GM23248 (cell line): ENCODE measurements at regions not wholly inside any gene's neighbourhood (a gene's known extent, or its start where the extent isn't known, plus 50 kb on each side); places are given as distances from the start of the nearest gene placed in this dataset.

ENCODE experiments used
- DNase-seq: peaks from one replicate; pipeline ENCODE4 v3.0.0-alpha.2; 2015
- H2AFZ ChIP-seq: fragments of 200-600 bp; sonication (generic); 2 replicates; pipeline ENCODE4 v1.6.1; 2016; ENCODE audit warnings: antibody characterized with exemption
- H3F3A ChIP-seq: fragments of 200-600 bp; sonication (generic); 2 replicates; pipeline ENCODE4 v1.6.1; 2016; ENCODE audit warnings: mild to moderate bottlenecking, antibody characterized with exemption, mixed run types; ENCODE audit not compliant: insufficient read depth
- H3K27ac ChIP-seq: fragments of 200-600 bp; sonication (generic); 2 replicates; pipeline ENCODE4 v1.5.1; 2016; ENCODE audit warnings: mild to moderate bottlenecking
- H3K27me3 ChIP-seq: fragments of 200-600 bp; sonication (generic); replicated peaks from 2 replicates; pipeline ENCODE4 v1.6.1; 2016; ENCODE audit warnings: mild to moderate bottlenecking; ENCODE audit not compliant: insufficient read depth
- H3K36me3 ChIP-seq: fragments of 200-600 bp; sonication (generic); 2 replicates; pipeline ENCODE4 v1.6.1; 2016; ENCODE audit warnings: low read depth, mild to moderate bottlenecking
- H3K4me1 ChIP-seq: fragments of 200-600 bp; sonication (generic); 2 replicates; pipeline ENCODE4 v1.6.1; 2016; ENCODE audit warnings: mild to moderate bottlenecking; ENCODE audit not compliant: insufficient read depth
- H3K4me2 ChIP-seq: fragments of 200-600 bp; sonication (generic); one replicate; pipeline ENCODE4 v1.6.1; 2016; ENCODE audit warnings: mild to moderate bottlenecking; ENCODE audit not compliant: unreplicated experiment
- H3K4me3 ChIP-seq: fragments of 200-600 bp; sonication (generic); 2 replicates; pipeline ENCODE4 v1.5.1; 2016; ENCODE audit warnings: mild to moderate bottlenecking
- H3K79me2 ChIP-seq: fragments of 200-600 bp; sonication (generic); 2 replicates; pipeline ENCODE4 v1.6.1; 2016; ENCODE audit warnings: mild to moderate bottlenecking; ENCODE audit not compliant: insufficient read depth
- H3K9ac ChIP-seq: fragments of 200-600 bp; sonication (generic); 2 replicates; pipeline ENCODE4 v1.6.1; 2016; ENCODE audit warnings: mild to moderate bottlenecking
- H3K9me2 ChIP-seq: fragments of 200-600 bp; sonication (generic); 2 replicates; pipeline ENCODE4 v1.6.1; 2016; ENCODE audit warnings: mixed run types, mild to moderate bottlenecking, moderate library complexity; ENCODE audit not compliant: insufficient read depth
- H3K9me3 ChIP-seq: fragments of 200-600 bp; sonication (generic); one replicate; pipeline ENCODE4 v1.6.1; 2017; ENCODE audit warnings: low read depth
- H4K20me1 ChIP-seq: fragments of 200-600 bp; sonication (generic); 2 replicates; pipeline ENCODE4 v1.6.0; 2016; ENCODE audit not compliant: insufficient read depth
- EZH2 ChIP-seq: fragments of 200-600 bp; sonication (generic); IDR thresholded peaks from 2 replicates; pipeline ENCODE4 v1.6.1; 2018; ENCODE audit warnings: antibody characterized with exemption, mild to moderate bottlenecking; ENCODE audit not compliant: insufficient read depth, poor library complexity, severe bottlenecking
- EZH2phosphoT487 ChIP-seq: fragments of 200-600 bp; sonication (generic); IDR thresholded peaks from 2 replicates; pipeline ENCODE4 v1.6.1; 2018; ENCODE audit warnings: antibody characterized with exemption, moderate library complexity, mild to moderate bottlenecking, low read depth; ENCODE audit not compliant: insufficient read depth
- WGBS, 2 experiments: methylation state at CpG; one replicate each; pipeline ENCODE4 v1.1.6; 2015 to 2017; ENCODE audit warnings: low lambda C conversion rate in 2 of 2, low coverage in 1 of 2; ENCODE audit errors: missing lambda C conversion rate in 2 of 2; 5-methylcytosine and 5-hydroxymethylcytosine counted together
- in situ Hi-C: fragments of 300-500 bp; cut with MboI; formaldehyde crosslinking; loops from 2 replicates; pipeline ENCODE4 v1.15.0; 2020

- no peaks in the 10 kb centered on the region for H3K9me3 ChIP-seq
- WGBS, 2 experiments: 37 to 44% methylated on average over 5 of the region's 5 CpGs
- H3K4me3 ChIP-seq: no peak overlapping the region
- H3K4me1 ChIP-seq: peaks cover 55% of the 10 kb centered on the region
- H3K79me2 ChIP-seq: no peaks in the 10 kb centered on the region
- TF ChIP-seq EZH2: no peak
- no peak for TF ChIP-seq EZH2phosphoT487
- DNase-seq: peak; percentile 40
- no peak overlapping the region; the same call in 1 of the 2 replicates for H3K9ac ChIP-seq
- in situ Hi-C loops: no loop called here
- H3K9me2 ChIP-seq: no peaks in the 10 kb centered on the region; the same call in 1 of the 2 replicates
- H3K27me3 ChIP-seq: no peaks in the 10 kb centered on the region
- H3K4me2 ChIP-seq: no peak overlapping the region
- H3K27ac ChIP-seq: no peak overlapping the region
- peaks cover 36% of the 10 kb centered on the region for H3F3A ChIP-seq
- no peaks in the 10 kb centered on the region for H4K20me1 ChIP-seq
- no peaks in the 10 kb centered on the region for H3K36me3 ChIP-seq
- H2AFZ ChIP-seq: peak overlapping the region; percentile 64
Measured at GRCh38 chr5:73264631-73265030, 91.6 kb downstream of the TMEM174 start.

- H3K4me3 ChIP-seq: no peak overlapping the region
- DNase-seq: peak; percentile 68
Measured at GRCh38 chr5:73263001-73263710, 90.2 kb downstream of the TMEM174 start.

GRCh38 chr5:73256862-73257261 lies 83.9 kb downstream of the TMEM174 start:
- H3K79me2 ChIP-seq: no peaks in the 10 kb centered on the region
- 44 to 50% methylated on average over 1 of the region's 1 CpG for WGBS, 2 experiments

More at GRCh38 chr5:73263001-73263710, 90.2 kb downstream of the TMEM174 start:
- Histone ChIP-seq H3K9ac (no peak overlapping the region), H3K27me3 (no peaks in the 10 kb centered on the region), H3K36me3 (no peaks in the 10 kb centered on the region), H3K9me2 (no peaks in the 10 kb centered on the region; the same call in 1 of the 2 replicates), H3K27ac (peak overlapping the region; percentile 70), H4K20me1 (no peaks in the 10 kb centered on the region), H3F3A (peaks cover 36% of the 10 kb centered on the region), H3K9me3 (no peaks in the 10 kb centered on the region), H2AFZ (no peak overlapping the region), H3K4me2 (no peak overlapping the region), H3K4me1 (peaks cover 50% of the 10 kb centered on the region), H3K79me2 (no peaks in the 10 kb centered on the region)
- TF ChIP-seq EZH2phosphoT487 (no peak), EZH2 (no peak)
- in situ Hi-C loops: no loop called here

GRCh38 chr5:73256462-73256861 lies 83.5 kb downstream of the TMEM174 start:
- no peak overlapping the region for H3K27ac ChIP-seq
- H3K4me2 ChIP-seq: no peak overlapping the region
- no peak overlapping the region for H2AFZ ChIP-seq
- no peaks in the 10 kb centered on the region for H3K27me3 ChIP-seq
- no peak for DNase-seq
- H3K4me1 ChIP-seq: peaks cover 6% of the 10 kb centered on the region; the same call in 1 of the 2 replicates
- in situ Hi-C loops: no loop called here
- 93 to 95% methylated on average over 2 of the region's 2 CpGs for WGBS, 2 experiments
- H3K9me2 ChIP-seq: no peaks in the 10 kb centered on the region
- no peaks in the 10 kb centered on the region for H4K20me1 ChIP-seq
- H3K4me3 ChIP-seq: no peak overlapping the region
- no peaks in the 10 kb centered on the region for H3F3A ChIP-seq
- H3K79me2 ChIP-seq: no peaks in the 10 kb centered on the region
- no peak for TF ChIP-seq EZH2
- TF ChIP-seq EZH2phosphoT487: no peak
- H3K9me3 ChIP-seq: no peaks in the 10 kb centered on the region
- no peaks in the 10 kb centered on the region for H3K36me3 ChIP-seq
- H3K9ac ChIP-seq: no peak overlapping the region

More at GRCh38 chr5:73256862-73257261, 83.9 kb downstream of the TMEM174 start:
- Histone ChIP-seq H3K4me3 (no peak overlapping the region), H3K36me3 (no peaks in the 10 kb centered on the region), H3K4me2 (no peak overlapping the region), H3K27ac (no peak overlapping the region), H3K4me1 (peaks cover 6% of the 10 kb centered on the region; the same call in 1 of the 2 replicates), H2AFZ (no peak overlapping the region), H3K9me2 (no peaks in the 10 kb centered on the region), H3K9me3 (no peaks in the 10 kb centered on the region), H3F3A (no peaks in the 10 kb centered on the region), H3K27me3 (no peaks in the 10 kb centered on the region), H3K9ac (no peak overlapping the region), H4K20me1 (no peaks in the 10 kb centered on the region)
- DNase-seq: peak; percentile 42
- TF ChIP-seq EZH2 (no peak), EZH2phosphoT487 (no peak)
- in situ Hi-C loops: no loop called here

- Histone ChIP-seq H3K4me2 (no peak overlapping the region), H3K36me3 (no peaks in the 10 kb centered on the region), H3K9ac (no peak overlapping the region), H3K9me3 (no peaks in the 10 kb centered on the region), H3K79me2 (no peaks in the 10 kb centered on the region), H3F3A (no peaks in the 10 kb centered on the region), H3K27ac (no peak overlapping the region), H2AFZ (no peak overlapping the region), H3K4me1 (peaks cover 6% of the 10 kb centered on the region; the same call in 1 of the 2 replicates), H3K27me3 (no peaks in the 10 kb centered on the region), H4K20me1 (no peaks in the 10 kb centered on the region), H3K4me3 (no peak overlapping the region), H3K9me2 (no peaks in the 10 kb centered on the region)
- WGBS, 2 experiments: 89 to 92% methylated on average over 6 of the region's 6 CpGs
- no peak for DNase-seq
- TF ChIP-seq EZH2phosphoT487 (no peak), EZH2 (no peak)
- in situ Hi-C loops: no loop called here
Measured at GRCh38 chr5:73256012-73256411, 83.0 kb downstream of the TMEM174 start.
